ENCODE measurements at regions not wholly inside any gene's neighbourhood (a gene's known extent, or its start where the extent isn't known, plus 50 kb on each side); places are given as distances from the start of the nearest gene placed in this dataset.
"Not testable (repeated sequence)": the region's sequence is repeated elsewhere in the genome, so short reads cannot be mapped to it uniquely, and the experiment has no call there.

- not testable (repeated sequence) for TF ChIP-seq CTCF (IDR thresholded peaks at IDR 0.05 in 8 of 11, conservative IDR thresholded peaks at IDR 0.05 in 3 of 11); POLR2A (IDR thresholded peaks at IDR 0.05); POLR2AphosphoS5 (IDR thresholded peaks at IDR 0.05)
These were observed 1634.4 kb downstream of the RPIA start for GRCh38 chr2:90325796-90326353.
